ENCODE measurements at regions not wholly inside any gene's neighbourhood (a gene's known extent, or its start where the extent isn't known, plus 50 kb on each side); places are given as distances from the start of the nearest gene placed in this dataset.
"Not testable (repeated sequence)": the region's sequence is repeated elsewhere in the genome, so short reads cannot be mapped to it uniquely, and the experiment has no call there.

DNA sequence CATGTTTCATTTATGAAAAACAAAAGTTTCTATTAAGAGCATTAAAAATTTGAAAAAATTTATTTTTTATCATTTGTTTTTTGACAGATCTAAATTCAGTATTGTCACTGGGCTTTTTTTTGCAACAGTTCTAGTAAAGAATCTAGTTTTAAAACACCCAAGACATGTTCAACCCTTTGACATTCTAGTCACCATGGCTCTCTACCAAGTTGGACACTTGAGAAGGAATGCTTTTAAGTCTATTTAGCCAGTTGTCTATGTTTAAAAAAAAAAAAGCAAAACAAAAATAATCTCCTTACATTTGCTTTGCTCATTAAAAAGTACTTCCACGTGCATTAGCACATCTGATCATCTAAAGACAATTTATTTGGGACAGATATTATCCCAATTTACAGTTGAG lies 417.5 kb downstream of the RSL24D1 start:
- FAIRE-seq: no peak
- DNase-seq (ENCODE audit: insufficient read length, low spot score): no peak

DNA sequence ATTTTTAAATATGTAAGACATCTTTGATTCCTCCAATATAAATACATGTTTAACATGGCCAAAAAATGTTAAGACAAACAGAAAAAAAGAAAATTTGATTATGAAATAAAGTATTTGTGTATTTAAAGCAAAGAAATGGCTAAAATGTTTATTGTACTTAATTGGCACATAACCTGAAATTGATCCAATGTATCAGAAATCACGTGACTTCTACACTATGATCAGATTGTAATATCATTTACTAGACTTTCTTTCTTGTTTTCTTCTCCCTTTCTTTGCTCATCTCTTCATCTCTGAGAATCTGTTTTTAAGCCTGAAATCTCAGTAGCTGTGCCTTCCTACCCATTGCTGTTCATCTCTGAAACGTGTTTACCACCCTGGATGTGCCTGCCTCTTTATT lies 420.3 kb downstream of the RSL24D1 start:
- DNase-seq (ENCODE audit: insufficient read length, low spot score) (no peak), FAIRE-seq (no peak)

- no peak for FAIRE-seq
- no peak for DNase-seq (ENCODE audit: insufficient read length, low spot score)
Observed at GRCh38 chr15:54772663-54773062, 424.1 kb downstream of the RSL24D1 start.

GRCh38 chr15:54749461-54749860 lies 447.3 kb downstream of the RSL24D1 start:
- DNase-seq (ENCODE audit: insufficient read length, low spot score); FAIRE-seq: not testable (repeated sequence)

DNA sequence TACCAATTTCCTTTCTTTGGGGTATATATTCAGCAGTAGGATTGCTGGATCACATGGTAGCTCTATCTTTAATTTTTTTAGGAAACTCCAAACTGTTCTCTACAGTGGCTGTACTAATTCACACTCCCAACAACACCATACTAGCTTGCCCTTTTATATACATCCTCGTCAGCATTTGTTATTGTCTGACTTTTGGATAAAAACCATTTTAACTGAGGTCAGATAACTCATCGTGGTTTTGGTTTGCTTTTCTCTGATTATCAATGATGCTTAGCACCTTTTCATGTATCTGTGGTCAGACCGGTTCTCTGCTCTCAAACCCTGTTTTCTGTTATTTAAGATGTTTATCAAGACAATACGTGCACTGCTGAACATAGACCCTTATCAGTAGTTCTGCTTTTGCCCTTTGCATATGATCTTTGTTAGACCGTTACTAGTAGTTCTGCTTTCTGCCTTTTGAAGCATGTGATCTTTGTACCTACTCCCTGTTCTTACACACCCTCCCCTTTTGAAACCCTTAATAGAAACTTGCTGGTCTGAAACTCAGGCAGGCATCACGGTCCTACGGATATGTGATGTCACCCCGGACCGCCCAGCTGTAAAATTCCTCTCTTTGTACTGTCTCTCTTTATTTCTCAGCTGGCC lies 474.3 kb downstream of the RSL24D1 start:
- no peak for FAIRE-seq
- DNase-seq (ENCODE audit: insufficient read length, low spot score): no peak

- FAIRE-seq: no peak
- DNase-seq (ENCODE audit: insufficient read length, low spot score): no peak
Observed at GRCh38 chr15:54719325-54719724, 477.4 kb downstream of the RSL24D1 start.

- DNase-seq (ENCODE audit: insufficient read length, low spot score) (no peak), FAIRE-seq (no peak)
Observed at GRCh38 chr15:54707805-54708752, 488.7 kb downstream of the RSL24D1 start.

DNA sequence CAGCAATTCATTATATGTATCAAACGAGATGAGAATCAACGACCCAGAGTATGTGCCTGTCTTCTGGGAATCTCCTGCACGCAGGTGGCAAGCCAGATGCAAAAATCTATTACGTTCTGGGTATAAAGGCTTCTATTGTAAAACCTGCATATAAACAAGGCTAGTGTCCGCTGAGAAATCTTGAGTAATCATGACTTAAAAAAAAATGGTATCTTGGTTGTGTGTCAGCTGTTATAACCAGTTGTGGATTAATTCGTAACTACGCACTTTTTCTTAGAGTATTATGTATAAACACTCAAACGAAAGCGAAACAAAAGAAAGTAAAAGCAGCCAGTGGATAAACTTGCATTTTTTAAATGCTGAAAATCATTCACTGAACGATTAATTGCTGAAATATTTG lies 509.1 kb downstream of the RSL24D1 start:
- no peak for FAIRE-seq
- DNase-seq (ENCODE audit: insufficient read length, low spot score): no peak
